ENCODE measurements at regions not wholly inside any gene's neighbourhood (a gene's known extent, or its start where the extent isn't known, plus 50 kb on each side); places are given as distances from the start of the nearest gene placed in this dataset.

- ATAC-seq (ENCODE audit: low FRiP score) (no peak), DNase-seq (ENCODE audit: low spot score) (no peak)
- TF ChIP-seq CTCF (IDR thresholded peaks at IDR 0.05) = no peak
Measured at GRCh38 chr6:113317891-113318574, 539.1 kb upstream of the MARCKS start.

GRCh38 chr6:113318575-113318917 lies 538.6 kb upstream of the MARCKS start:
- ATAC-seq (ENCODE audit: low FRiP score) = no peak
- no peak for TF ChIP-seq CTCF (IDR thresholded peaks at IDR 0.05)
- no peak for DNase-seq (ENCODE audit: low spot score)

GRCh38 chr6:113320653-113321052 lies 536.5 kb upstream of the MARCKS start:
- TF ChIP-seq CTCF (IDR thresholded peaks at IDR 0.05) = no peak
- ATAC-seq (ENCODE audit: low FRiP score) = no peak
- no peak for DNase-seq (ENCODE audit: low spot score)

GRCh38 chr6:113326781-113327180 lies 530.4 kb upstream of the MARCKS start:
- DNase-seq (ENCODE audit: low spot score) (no peak), ATAC-seq (ENCODE audit: low FRiP score) (no peak)
- no peak for TF ChIP-seq CTCF (IDR thresholded peaks at IDR 0.05)

- no peak for TF ChIP-seq CTCF (IDR thresholded peaks at IDR 0.05)
- DNase-seq (ENCODE audit: low spot score) (no peak), ATAC-seq (ENCODE audit: low FRiP score) (no peak)
Measured at GRCh38 chr6:113328886-113329381, 528.2 kb upstream of the MARCKS start.

- DNase-seq (ENCODE audit: low spot score) = no peak
- ATAC-seq (ENCODE audit: low FRiP score) = no peak
- TF ChIP-seq CTCF (IDR thresholded peaks at IDR 0.05) = no peak
Measured at GRCh38 chr6:113329942-113330635, 527.1 kb upstream of the MARCKS start.

- ATAC-seq (ENCODE audit: low FRiP score) (no peak), DNase-seq (ENCODE audit: low spot score) (no peak)
- TF ChIP-seq CTCF (IDR thresholded peaks at IDR 0.05) = no peak
Measured at GRCh38 chr6:113330636-113330946, 526.6 kb upstream of the MARCKS start.
